ENCODE measurements at regions not wholly inside any gene's neighbourhood (a gene's known extent, or its start where the extent isn't known, plus 50 kb on each side); places are given as distances from the start of the nearest gene placed in this dataset.
A peak's percentile ranks its signal among the peaks of the same experiment; 100 is the strongest.

GRCh38 chr12:127311720-127312364 lies 955.1 kb upstream of the TMEM132C start:
- DNase-seq (ENCODE audit: low read depth in 3 of 3, low spot score in 2 of 3): no peak

GRCh38 chr12:127324681-127325080 lies 942.3 kb upstream of the TMEM132C start:
- DNase-seq (ENCODE audit: low read depth in 3 of 3, low spot score in 2 of 3): no peak

- no peak for DNase-seq (ENCODE audit: low read depth in 3 of 3, low spot score in 2 of 3)
Observed at GRCh38 chr12:127327986-127328385, 939.0 kb upstream of the TMEM132C start.

GRCh38 chr12:127328867-127329266 lies 938.1 kb upstream of the TMEM132C start:
- DNase-seq (ENCODE audit: low read depth in 3 of 3, low spot score in 2 of 3): no peak

GRCh38 chr12:127334365-127334764 lies 932.6 kb upstream of the TMEM132C start:
- DNase-seq (ENCODE audit: low read depth in 3 of 3, low spot score in 2 of 3): no peak

GRCh38 chr12:127334912-127335644 lies 931.9 kb upstream of the TMEM132C start:
- no peak for DNase-seq (ENCODE audit: low read depth in 3 of 3, low spot score in 2 of 3)

- no peak for DNase-seq (ENCODE audit: low read depth in 3 of 3, low spot score in 2 of 3)
Observed at GRCh38 chr12:127336416-127336815, 930.6 kb upstream of the TMEM132C start.

GRCh38 chr12:127339065-127339464 lies 927.9 kb upstream of the TMEM132C start:
- DNase-seq (ENCODE audit: low read depth in 3 of 3, low spot score in 2 of 3): no peak

GRCh38 chr12:127340381-127340780 lies 926.6 kb upstream of the TMEM132C start:
- no peak for DNase-seq (ENCODE audit: low read depth in 3 of 3, low spot score in 2 of 3)

GRCh38 chr12:127342861-127343260 lies 924.1 kb upstream of the TMEM132C start:
- no peak for DNase-seq (ENCODE audit: low read depth in 3 of 3, low spot score in 2 of 3)

- DNase-seq (ENCODE audit: low read depth in 3 of 3, low spot score in 2 of 3): no peak
Observed at GRCh38 chr12:127343940-127344339, 923.0 kb upstream of the TMEM132C start.

- no peak for DNase-seq (ENCODE audit: low read depth in 3 of 3, low spot score in 2 of 3)
Observed at GRCh38 chr12:127351481-127352010, 915.4 kb upstream of the TMEM132C start.

GRCh38 chr12:127355061-127355841 lies 911.7 kb upstream of the TMEM132C start:
- DNase-seq (ENCODE audit: low read depth in 3 of 3, low spot score in 2 of 3): no peak

- no peak for DNase-seq (ENCODE audit: low read depth in 3 of 3, low spot score in 2 of 3)
Observed at GRCh38 chr12:127358888-127359287, 908.1 kb upstream of the TMEM132C start.

GRCh38 chr12:127360580-127360979 lies 906.4 kb upstream of the TMEM132C start:
- DNase-seq (ENCODE audit: low read depth in 3 of 3, low spot score in 2 of 3): no peak

GRCh38 chr12:127362121-127362520 lies 904.8 kb upstream of the TMEM132C start:
- DNase-seq (ENCODE audit: low read depth in 3 of 3, low spot score in 2 of 3): no peak

GRCh38 chr12:127363392-127363791 lies 903.6 kb upstream of the TMEM132C start:
- no peak for DNase-seq (ENCODE audit: low read depth in 3 of 3, low spot score in 2 of 3)

- DNase-seq (ENCODE audit: low read depth in 3 of 3, low spot score in 2 of 3): no peak
Observed at GRCh38 chr12:127373559-127373958, 893.4 kb upstream of the TMEM132C start.

GRCh38 chr12:127374447-127374846 lies 892.5 kb upstream of the TMEM132C start:
- no peak for DNase-seq (ENCODE audit: low read depth in 3 of 3, low spot score in 2 of 3)

- peak in 2 of 3 donors; percentile 5 to 13 for DNase-seq (ENCODE audit: low read depth in 3 of 3, low spot score in 2 of 3)
Observed at GRCh38 chr12:127381043-127381668, 885.8 kb upstream of the TMEM132C start.

GRCh38 chr12:127381681-127382080 lies 885.3 kb upstream of the TMEM132C start:
- DNase-seq (ENCODE audit: low read depth in 3 of 3, low spot score in 2 of 3): no peak
